Small intestine (tissue), 7 donors: ENCODE measurements at regions not wholly inside any gene's neighbourhood (a gene's known extent, or its start where the extent isn't known, plus 50 kb on each side); places are given as distances from the start of the nearest gene placed in this dataset.
A peak's percentile ranks its signal among the peaks of the same experiment; 100 is the strongest.

Source experiments
- DNase-seq, 2 donors: peaks; one replicate each; pipeline versions ENCODE4 v3.0.0 to v3.0.0-alpha.2; 2013
- FAIRE-seq: peaks from 2 replicates; lab custom pipeline; 2012; peaks lifted over from hg19 to GRCh38; lab: Jason Lieb, UNC
- H3K27ac ChIP-seq, 3 donors: one replicate each; pipeline ENCODE4 v1.5.1; 2013; ENCODE audit warnings: low read length in 2 of 3, mild to moderate bottlenecking in 2 of 3, control low read depth in 1 of 3, inconsistent platforms in 1 of 3, low read depth in 1 of 3, moderate library complexity in 1 of 3
- H3K27me3 ChIP-seq, 3 donors: one replicate each; pipeline ENCODE4 v1.6.1; 2013; ENCODE audit warnings: low read length in 3 of 3, inconsistent platforms in 1 of 3; ENCODE audit not compliant: control insufficient read depth in 3 of 3, insufficient read depth in 3 of 3
- H3K36me3 ChIP-seq, 3 donors: one replicate each; pipeline ENCODE4 v1.6.1; 2013; ENCODE audit warnings: low read length in 3 of 3, inconsistent platforms in 1 of 3, low read depth in 1 of 3, mild to moderate bottlenecking in 1 of 3, moderate library complexity in 1 of 3; ENCODE audit not compliant: control insufficient read depth in 3 of 3, insufficient read depth in 2 of 3
- H3K4me1 ChIP-seq, 3 donors: one replicate each; pipeline ENCODE4 v1.6.1; 2013; ENCODE audit warnings: low read length in 2 of 3, inconsistent platforms in 1 of 3, low read depth in 1 of 3, mild to moderate bottlenecking in 1 of 3, moderate library complexity in 1 of 3; ENCODE audit not compliant: control insufficient read depth in 3 of 3, insufficient read depth in 2 of 3
- H3K4me3 ChIP-seq, 3 donors: one replicate each; pipeline ENCODE4 v1.5.1; 2013; ENCODE audit warnings: low read length in 3 of 3, control low read depth in 1 of 3, inconsistent platforms in 1 of 3, low read depth in 1 of 3, mild to moderate bottlenecking in 1 of 3, moderate library complexity in 1 of 3
- H3K9me3 ChIP-seq, 2 donors: one replicate each; pipeline ENCODE4 v1.6.1; 2013; ENCODE audit warnings: low read depth in 1 of 2, low read length in 1 of 2; ENCODE audit not compliant: control insufficient read depth in 2 of 2, insufficient read depth in 1 of 2
- WGBS, 3 donors: extraction: QIAGEN DNeasy Blood & Tissue Kit; methylation state at CpG; one replicate each; pipeline ENCODE4 v1.1.7; 2013; 5-methylcytosine and 5-hydroxymethylcytosine counted together
- donor health status: healthy with polysubstance abuse.
- donor health status: control.
- donor health status: control.
- donor health status: Bipolar disorder and iron deficiency.
- donor health status: healthy.

- no peak for DNase-seq
- H3K4me1 ChIP-seq: no peaks in the 10 kb centered on the region
- H3K27me3 ChIP-seq: peaks cover 0 to 3% (median 0%) of the 10 kb centered on the region in 3 donors
- WGBS, 3 donors: 46 to 60% (median 50%) methylated on average over 7 of the region's 7 CpGs
- H3K4me3 ChIP-seq: no peak overlapping the region
- H3K9me3 ChIP-seq: no peaks in the 10 kb centered on the region
- no peaks in the 10 kb centered on the region for H3K36me3 ChIP-seq
- no peak for FAIRE-seq
- no peak overlapping the region for H3K27ac ChIP-seq
These were observed 93.3 kb upstream of the WNT4 start for GRCh38 chr1:22236166-22236565.

GRCh38 chr1:22236900-22237299 lies 94.0 kb upstream of the WNT4 start:
- 82 to 85% (median 83%) methylated on average over 6 of the region's 6 CpGs for WGBS, 3 donors
- Histone ChIP-seq H3K27me3 (peaks cover 0 to 3% (median 0%) of the 10 kb centered on the region in 3 donors), H3K36me3 (no peaks in the 10 kb centered on the region), H3K4me1 (no peaks in the 10 kb centered on the region), H3K9me3 (no peaks in the 10 kb centered on the region), H3K4me3 (no peak overlapping the region), H3K27ac (no peak overlapping the region)
- DNase-seq: no peak
- no peak for FAIRE-seq

- no peaks in the 10 kb centered on the region for H3K4me1 ChIP-seq
- H3K27ac ChIP-seq: no peak overlapping the region
- H3K9me3 ChIP-seq: no peaks in the 10 kb centered on the region
- no peaks in the 10 kb centered on the region for H3K36me3 ChIP-seq
- WGBS, 3 donors: 26 to 74% (median 43%) methylated on average over 11 of the region's 11 CpGs
- peak in 1 of 2 donors; percentile 74 for DNase-seq
- H3K4me3 ChIP-seq: no peak overlapping the region
- peaks cover 0 to 3% (median 0%) of the 10 kb centered on the region in 3 donors for H3K27me3 ChIP-seq
- FAIRE-seq: no peak
These were observed 94.7 kb upstream of the WNT4 start for GRCh38 chr1:22237433-22238093.

- Histone ChIP-seq H3K36me3 (no peaks in the 10 kb centered on the region), H3K27ac (no peak overlapping the region), H3K9me3 (no peaks in the 10 kb centered on the region), H3K4me3 (no peak overlapping the region), H3K4me1 (no peaks in the 10 kb centered on the region), H3K27me3 (peaks cover 0 to 1% (median 0%) of the 10 kb centered on the region in 3 donors)
- WGBS, 3 donors: 56 to 85% (median 71%) methylated on average over 26 of the region's 26 CpGs
- DNase-seq (peak in 1 of 2 donors; percentile 75), FAIRE-seq (no peak)
These were observed 95.7 kb upstream of the WNT4 start for GRCh38 chr1:22238356-22239224.

- DNase-seq (peak in 1 of 2 donors; percentile 59), FAIRE-seq (no peak)
- 19 to 66% (median 36%) methylated on average over 11 of the region's 11 CpGs for WGBS, 3 donors
- H3K27ac ChIP-seq: no peak overlapping the region
- no peaks in the 10 kb centered on the region for H3K4me1 ChIP-seq
- H3K36me3 ChIP-seq: no peaks in the 10 kb centered on the region
- no peaks in the 10 kb centered on the region for H3K27me3 ChIP-seq
- H3K4me3 ChIP-seq: no peak overlapping the region
- H3K9me3 ChIP-seq: no peaks in the 10 kb centered on the region
These were observed 96.5 kb upstream of the WNT4 start for GRCh38 chr1:22239378-22239777.

- DNase-seq (no peak), FAIRE-seq (no peak)
- no peak overlapping the region for H3K27ac ChIP-seq
- H3K4me3 ChIP-seq: no peak overlapping the region
- H3K36me3 ChIP-seq: no peaks in the 10 kb centered on the region
- 79 to 92% (median 80%) methylated on average over 3 of the region's 3 CpGs for WGBS, 3 donors
- H3K4me1 ChIP-seq: no peaks in the 10 kb centered on the region
- H3K27me3 ChIP-seq: no peaks in the 10 kb centered on the region
- no peaks in the 10 kb centered on the region for H3K9me3 ChIP-seq
These were observed 98.4 kb upstream of the WNT4 start for GRCh38 chr1:22241250-22241649.

GRCh38 chr1:22241811-22242210 lies 98.9 kb upstream of the WNT4 start:
- H3K36me3 ChIP-seq: no peaks in the 10 kb centered on the region
- no peak for DNase-seq
- peaks cover 0 to 1% (median 0%) of the 10 kb centered on the region in 3 donors for H3K4me1 ChIP-seq
- no peaks in the 10 kb centered on the region for H3K9me3 ChIP-seq
- WGBS, 3 donors: 92 to 96% (median 93%) methylated on average over 9 of the region's 9 CpGs
- H3K27me3 ChIP-seq: no peaks in the 10 kb centered on the region
- FAIRE-seq: no peak
- H3K27ac ChIP-seq: no peak overlapping the region
- H3K4me3 ChIP-seq: no peak overlapping the region

GRCh38 chr1:22245100-22245650 lies 102.3 kb upstream of the WNT4 start:
- Histone ChIP-seq H3K36me3 (no peaks in the 10 kb centered on the region), H3K27ac (no peak overlapping the region), H3K9me3 (no peaks in the 10 kb centered on the region), H3K4me3 (no peak overlapping the region), H3K27me3 (no peaks in the 10 kb centered on the region), H3K4me1 (peaks cover 0 to 5% (median 0%) of the 10 kb centered on the region in 3 donors)
- DNase-seq: no peak
- no peak for FAIRE-seq
- WGBS, 3 donors: 86 to 90% (median 87%) methylated on average over 9 of the region's 9 CpGs
